OCI-LY3 (cell line): ENCODE measurements at regions not wholly inside any gene's neighbourhood (a gene's known extent, or its start where the extent isn't known, plus 50 kb on each side); places are given as distances from the start of the nearest gene placed in this dataset.

ENCODE experiments used
- H2AFZ ChIP-seq: fragments of 200-600, 300-600 bp; shearing (Covaris generic); 2 replicates; pipeline ENCODE4 v1.6.0; 2014; ENCODE audit warnings: antibody characterized with exemption, low read depth, low read length
- H3K27ac ChIP-seq: fragments of 200-600, 300-600 bp; sonication (generic); 2 replicates; pipeline ENCODE4 v1.5.1; 2014; ENCODE audit warnings: mild to moderate bottlenecking, low read length, moderate library complexity, mixed read lengths
- H3K27me3 ChIP-seq: fragments of 200-600, 300-600 bp; sonication (generic); 2 replicates; pipeline ENCODE4 v1.6.1; 2014; ENCODE audit warnings: low read depth, low read length, mixed read lengths
- H3K36me3 ChIP-seq: fragments of 200-600, 300-600 bp; sonication (generic); replicated peaks from 2 replicates; pipeline ENCODE3; 2014; ENCODE audit warnings: low read depth, low read length, mixed read lengths
- H3K4me1 ChIP-seq: fragments of 300-600, 200-600 bp; sonication (generic); 2 replicates; pipeline ENCODE4 v1.6.1; 2014; ENCODE audit warnings: low read length, mixed read lengths
- H3K4me2 ChIP-seq: fragments of 200-600, 300-600 bp; sonication (generic); 2 replicates; pipeline ENCODE4 v1.6.1; 2014; ENCODE audit warnings: low read length, mixed read lengths
- H3K4me3 ChIP-seq: fragments of 300-600, 200-600 bp; sonication (generic); 2 replicates; pipeline ENCODE4 v1.5.1; 2014; ENCODE audit warnings: antibody characterized with exemption, mild to moderate bottlenecking, low read length, moderate library complexity
- H3K79me2 ChIP-seq: fragments of 300-600, 200-600 bp; shearing (Covaris generic); 2 replicates; pipeline ENCODE4 v1.6.1; 2014; ENCODE audit warnings: mild to moderate bottlenecking, low read length, mixed read lengths
- H3K9ac ChIP-seq: fragments of 300-600, 200-600 bp; shearing (Covaris generic); 2 replicates; pipeline ENCODE4 v1.6.0; 2014; ENCODE audit warnings: mild to moderate bottlenecking, low read length, moderate library complexity
- H3K9me3 ChIP-seq: fragments of 200-600, 300-600 bp; shearing (Covaris generic); 2 replicates; pipeline ENCODE4 v1.6.1; 2014; ENCODE audit warnings: low read length, mixed read lengths; ENCODE audit not compliant: insufficient read depth
- H4K20me1 ChIP-seq: fragments of 200-600, 300-600 bp; sonication (generic); 2 replicates; pipeline ENCODE4 v1.6.1; 2016; ENCODE audit warnings: low read length, mixed read lengths; ENCODE audit not compliant: insufficient read depth
- EZH2phosphoT487 ChIP-seq: fragments of 200-600 bp; shearing (Covaris generic); IDR thresholded peaks from 2 replicates; pipeline ENCODE4 v1.6.1; 2018; ENCODE audit warnings: antibody characterized with exemption, mixed run types, low read depth
- TF ChIP-seq, protein P1 (sequence below): fragments of 200-600, 300-600 bp; sonication (generic); IDR thresholded peaks from 2 replicates; pipeline ENCODE4 v1.5.1; 2014; ENCODE audit warnings: antibody characterized with exemption, low read length, low read depth

GRCh38 chr9:90964101-90965020 lies 162.7 kb downstream of the SYK start:
- Histone ChIP-seq H3K9ac (no peak overlapping the region), H3K4me1 (no peaks in the 10 kb centered on the region), H3K36me3 (no peaks in the 10 kb centered on the region), H3K79me2 (no peaks in the 10 kb centered on the region), H4K20me1 (no peaks in the 10 kb centered on the region), H3K27ac (no peak overlapping the region), H3K27me3 (peaks cover 10% of the 10 kb centered on the region; the same call in 1 of the 2 replicates), H3K4me3 (no peak overlapping the region), H2AFZ (no peak overlapping the region), H3K9me3 (no peaks in the 10 kb centered on the region), H3K4me2 (no peak overlapping the region)
- no peak for TF ChIP-seq EZH2phosphoT487
- TF ChIP-seq, protein P1, sequence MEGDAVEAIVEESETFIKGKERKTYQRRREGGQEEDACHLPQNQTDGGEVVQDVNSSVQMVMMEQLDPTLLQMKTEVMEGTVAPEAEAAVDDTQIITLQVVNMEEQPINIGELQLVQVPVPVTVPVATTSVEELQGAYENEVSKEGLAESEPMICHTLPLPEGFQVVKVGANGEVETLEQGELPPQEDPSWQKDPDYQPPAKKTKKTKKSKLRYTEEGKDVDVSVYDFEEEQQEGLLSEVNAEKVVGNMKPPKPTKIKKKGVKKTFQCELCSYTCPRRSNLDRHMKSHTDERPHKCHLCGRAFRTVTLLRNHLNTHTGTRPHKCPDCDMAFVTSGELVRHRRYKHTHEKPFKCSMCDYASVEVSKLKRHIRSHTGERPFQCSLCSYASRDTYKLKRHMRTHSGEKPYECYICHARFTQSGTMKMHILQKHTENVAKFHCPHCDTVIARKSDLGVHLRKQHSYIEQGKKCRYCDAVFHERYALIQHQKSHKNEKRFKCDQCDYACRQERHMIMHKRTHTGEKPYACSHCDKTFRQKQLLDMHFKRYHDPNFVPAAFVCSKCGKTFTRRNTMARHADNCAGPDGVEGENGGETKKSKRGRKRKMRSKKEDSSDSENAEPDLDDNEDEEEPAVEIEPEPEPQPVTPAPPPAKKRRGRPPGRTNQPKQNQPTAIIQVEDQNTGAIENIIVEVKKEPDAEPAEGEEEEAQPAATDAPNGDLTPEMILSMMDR = no peak

- H3K9ac ChIP-seq = no peak overlapping the region
Observed at GRCh38 chr9:90965226-90966030, 163.8 kb downstream of the SYK start.

DNA sequence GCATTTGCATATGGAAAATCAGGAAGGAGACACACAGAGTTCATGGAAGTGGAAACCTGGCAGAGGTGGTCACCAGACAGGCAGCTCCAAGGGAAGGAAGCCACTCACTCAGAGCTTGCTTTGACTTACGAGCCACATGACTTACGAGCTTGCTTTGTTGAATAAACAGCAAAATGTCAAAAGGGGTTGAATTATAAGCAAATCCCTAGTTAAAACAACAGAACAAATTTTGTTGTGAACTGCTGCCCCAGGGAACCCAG lies 164.3 kb downstream of the SYK start:
- no peak overlapping the region for H3K27ac ChIP-seq

More at GRCh38 chr9:90965226-90966030, 163.8 kb downstream of the SYK start:
- Histone ChIP-seq H4K20me1 (no peaks in the 10 kb centered on the region), H3K79me2 (no peaks in the 10 kb centered on the region), H3K27ac (no peak overlapping the region), H2AFZ (no peak overlapping the region), H3K27me3 (peaks cover 4% of the 10 kb centered on the region; the same call in 1 of the 2 replicates), H3K4me1 (no peaks in the 10 kb centered on the region), H3K4me2 (no peak overlapping the region), H3K36me3 (no peaks in the 10 kb centered on the region), H3K9me3 (no peaks in the 10 kb centered on the region), H3K4me3 (no peak overlapping the region)
- TF ChIP-seq, protein P1 = no peak
- no peak for TF ChIP-seq EZH2phosphoT487

More for the DNA sequence above, 164.3 kb downstream of the SYK start:
- Histone ChIP-seq H2AFZ (no peak overlapping the region), H3K36me3 (no peaks in the 10 kb centered on the region), H3K4me2 (no peak overlapping the region), H3K4me3 (no peak overlapping the region), H3K9ac (no peak overlapping the region), H3K27me3 (0 out of 2 replicates have a peak, but pooled peaks cover 4% of the 10 kb centered on the region), H4K20me1 (no peaks in the 10 kb centered on the region), H3K4me1 (no peaks in the 10 kb centered on the region), H3K9me3 (no peaks in the 10 kb centered on the region), H3K79me2 (no peaks in the 10 kb centered on the region)
- TF ChIP-seq, protein P1 = no peak
- TF ChIP-seq EZH2phosphoT487 = no peak
